ENCODE measurements at regions not wholly inside any gene's neighbourhood (a gene's known extent, or its start where the extent isn't known, plus 50 kb on each side); places are given as distances from the start of the nearest gene placed in this dataset.

GRCh38 chr13:111549464-111549863 is 229.0 kb downstream of the TEX29 start:
- H3K27ac ChIP-seq (ENCODE audit: low read depth in 1 of 2, low read length in 2 of 2): no peak overlapping the region
- no peak for TF ChIP-seq CTCF (IDR thresholded peaks at IDR 0.05)
- no peaks in the 10 kb centered on the region for H3K36me3 ChIP-seq (replicated peaks in 1 of 2; ENCODE audit: control insufficient read depth in 1 of 2, insufficient read depth in 2 of 2, low read length in 2 of 2)
- H2AFZ ChIP-seq (ENCODE audit: insufficient read depth, low read depth, low read length, poor library complexity, severe bottlenecking): no peak overlapping the region
- H3K4me3 Mint-ChIP-seq: no peak overlapping the region
- peaks cover 8 to 20% (median 12%) of the 10 kb centered on the region in 7 donors for H3K9me3 Mint-ChIP-seq
- no peaks in the 10 kb centered on the region for H3K27me3 ChIP-seq (ENCODE audit: control insufficient read depth in 2 of 2, insufficient read depth in 2 of 2, low read length in 2 of 2)
- no peak overlapping the region for H3K27ac Mint-ChIP-seq
- no CpG with 5 or more reads among the region's 2 CpGs for WGBS (ENCODE audit: insufficient coverage)
- no peak overlapping the region for H3K4me2 ChIP-seq (replicated peaks; ENCODE audit: extremely low read depth, low read length, poor library complexity, severe bottlenecking)
- H3K9me3 ChIP-seq (replicated peaks in 1 of 2; ENCODE audit: control insufficient read depth in 1 of 2, insufficient read depth in 1 of 2, low read length in 2 of 2): peaks cover 0 to 22% of the 10 kb centered on the region in 2 donors
- DNase-seq: no peak
- H3K4me3 ChIP-seq (replicated peaks in 1 of 3; ENCODE audit: low read depth in 2 of 3, low read length in 3 of 3): no peak overlapping the region
- no peaks in the 10 kb centered on the region for H3K4me1 Mint-ChIP-seq
- H4K20me1 ChIP-seq (ENCODE audit: insufficient read depth, low read length): no peaks in the 10 kb centered on the region
- intact Hi-C loops (cut with micrococcal nuclease): no loop called here
- H3K4me1 ChIP-seq (ENCODE audit: control insufficient read depth in 1 of 2, insufficient read depth in 2 of 2, low read length in 2 of 2): no peaks in the 10 kb centered on the region
- no peaks in the 10 kb centered on the region for H3K79me2 ChIP-seq (ENCODE audit: insufficient read depth, low read length)
- H3K36me3 Mint-ChIP-seq: no peaks in the 10 kb centered on the region
- no peak overlapping the region for H3K9ac ChIP-seq (ENCODE audit: insufficient read depth, low read length, poor library complexity, severe bottlenecking)
- peaks cover 0 to 2% (median 1%) of the 10 kb centered on the region in 3 donors for H3K27me3 Mint-ChIP-seq (ENCODE audit: low read depth in 3 of 3)

GRCh38 chr13:111550062-111550461 is 229.6 kb downstream of the TEX29 start:
- intact Hi-C loops (cut with micrococcal nuclease): no loop called here
- H3K9ac ChIP-seq (ENCODE audit: insufficient read depth, low read length, poor library complexity, severe bottlenecking): no peak overlapping the region
- no peak overlapping the region for H3K4me3 ChIP-seq (replicated peaks in 1 of 3; ENCODE audit: low read depth in 2 of 3, low read length in 3 of 3)
- no peak overlapping the region for H3K27ac ChIP-seq (ENCODE audit: low read depth in 1 of 2, low read length in 2 of 2)
- H3K36me3 ChIP-seq (replicated peaks in 1 of 2; ENCODE audit: control insufficient read depth in 1 of 2, insufficient read depth in 2 of 2, low read length in 2 of 2): no peaks in the 10 kb centered on the region
- no peaks in the 10 kb centered on the region for H4K20me1 ChIP-seq (ENCODE audit: insufficient read depth, low read length)
- no peak for TF ChIP-seq CTCF (IDR thresholded peaks at IDR 0.05)
- Mint-ChIP-seq H3K9me3 (peaks cover 8 to 18% (median 11%) of the 10 kb centered on the region in 7 donors), H3K36me3 (no peaks in the 10 kb centered on the region), H3K27me3 (ENCODE audit: low read depth in 3 of 3) (peaks cover 0 to 2% (median 1%) of the 10 kb centered on the region in 3 donors), H3K4me1 (no peaks in the 10 kb centered on the region), H3K27ac (no peak overlapping the region), H3K4me3 (no peak overlapping the region)
- no peak for DNase-seq
- no peaks in the 10 kb centered on the region for H3K4me1 ChIP-seq (ENCODE audit: control insufficient read depth in 1 of 2, insufficient read depth in 2 of 2, low read length in 2 of 2)
- H3K79me2 ChIP-seq (ENCODE audit: insufficient read depth, low read length): no peaks in the 10 kb centered on the region
- no peak overlapping the region for H2AFZ ChIP-seq (ENCODE audit: insufficient read depth, low read depth, low read length, poor library complexity, severe bottlenecking)
- H3K9me3 ChIP-seq (replicated peaks in 1 of 2; ENCODE audit: control insufficient read depth in 1 of 2, insufficient read depth in 1 of 2, low read length in 2 of 2): peaks cover 0 to 21% of the 10 kb centered on the region in 2 donors
- no peak overlapping the region for H3K4me2 ChIP-seq (replicated peaks; ENCODE audit: extremely low read depth, low read length, poor library complexity, severe bottlenecking)
- H3K27me3 ChIP-seq (ENCODE audit: control insufficient read depth in 2 of 2, insufficient read depth in 2 of 2, low read length in 2 of 2): no peaks in the 10 kb centered on the region

All from CD14-positive monocyte (primary cell).